HG02588 (cell line): ENCODE measurements at regions not wholly inside any gene's neighbourhood (a gene's known extent, or its start where the extent isn't known, plus 50 kb on each side); places are given as distances from the start of the nearest gene placed in this dataset.
"Not testable (repeated sequence)": the region's sequence is repeated elsewhere in the genome, so short reads cannot be mapped to it uniquely, and the experiment has no call there.

Experiments used
- ATAC-seq: cut with Tn5 transposase; IDR thresholded peaks from one replicate; pipeline ENCODE4 v1.9.1; 2021; ENCODE audit warnings: mild to moderate bottlenecking, moderate library complexity; ENCODE audit not compliant: unreplicated experiment

- not testable (repeated sequence) for ATAC-seq
Measured at GRCh38 chr4:10388146-10388545, 69.1 kb downstream of the ZNF518B start.

GRCh38 chr4:10385994-10386394 lies 71.2 kb downstream of the ZNF518B start:
- no peak for ATAC-seq

- no peak for ATAC-seq
Measured at GRCh38 chr4:10384974-10385373, 72.3 kb downstream of the ZNF518B start.

- no peak for ATAC-seq
Measured at GRCh38 chr4:10383417-10383816, 73.8 kb downstream of the ZNF518B start.

GRCh38 chr4:10382171-10382570 lies 75.1 kb downstream of the ZNF518B start:
- not testable (repeated sequence) for ATAC-seq

- no peak for ATAC-seq
Measured at GRCh38 chr4:10381146-10381545, 76.1 kb downstream of the ZNF518B start.

- no peak for ATAC-seq
Measured at GRCh38 chr4:10380735-10381134, 76.5 kb downstream of the ZNF518B start.

- no peak for ATAC-seq
Measured at GRCh38 chr4:10371869-10372471, 85.3 kb downstream of the ZNF518B start.

GRCh38 chr4:10371121-10371520 lies 86.1 kb downstream of the ZNF518B start:
- no peak for ATAC-seq

- ATAC-seq, result no peak
Measured at GRCh38 chr4:10369517-10369916, 87.7 kb downstream of the ZNF518B start.

- ATAC-seq, result no peak
Measured at GRCh38 chr4:10366628-10367027, 90.6 kb downstream of the ZNF518B start.

GRCh38 chr4:10364194-10364593 lies 93.0 kb downstream of the ZNF518B start:
- ATAC-seq, result no peak

- no peak for ATAC-seq
Measured at GRCh38 chr4:10354746-10355145, 102.5 kb downstream of the ZNF518B start.

GRCh38 chr4:10354225-10354624 lies 103.0 kb downstream of the ZNF518B start:
- ATAC-seq, result no peak

- no peak for ATAC-seq
Measured at GRCh38 chr4:10353110-10353509, 104.1 kb downstream of the ZNF518B start.

GRCh38 chr4:10348241-10348640 lies 109.0 kb downstream of the ZNF518B start:
- no peak for ATAC-seq

GRCh38 chr4:10347815-10348214 lies 109.4 kb downstream of the ZNF518B start:
- no peak for ATAC-seq

GRCh38 chr4:10347281-10347795 lies 109.9 kb downstream of the ZNF518B start:
- no peak for ATAC-seq

- ATAC-seq, result no peak
Measured at GRCh38 chr4:10346023-10346422, 111.2 kb downstream of the ZNF518B start.

GRCh38 chr4:10345381-10345784 lies 111.8 kb downstream of the ZNF518B start:
- no peak for ATAC-seq

- ATAC-seq, result no peak
Measured at GRCh38 chr4:10344824-10345223, 112.4 kb downstream of the ZNF518B start.

GRCh38 chr4:10343656-10344055 lies 113.6 kb downstream of the ZNF518B start:
- ATAC-seq, result no peak

GRCh38 chr4:10342866-10343265 lies 114.4 kb downstream of the ZNF518B start:
- no peak for ATAC-seq
